Activated CD8-positive, alpha-beta T cell treated with anti-CD3 and anti-CD28 coated beads for 36 hours (primary cell): ENCODE measurements at regions not wholly inside any gene's neighbourhood (a gene's known extent, or its start where the extent isn't known, plus 50 kb on each side); places are given as distances from the start of the nearest gene placed in this dataset.

ENCODE experiments used
- ATAC-seq: fragments of 200-7000 bp; cut with Tn5 transposase; one replicate; pipeline ENCODE4 v1.10.0; 2021; ENCODE audit warnings: mild to moderate bottlenecking, moderate library complexity
- CTCF ChIA-PET: fragments of 350-600 bp; sonication (Branson Sonifier 250); formaldehyde crosslinking; loops from one replicate; lab custom pipeline; 2021; ENCODE audit warnings: antibody characterized with exemption; lab: Charles Lee
- POLR2A ChIA-PET: fragments of 350-600 bp; sonication (Branson Sonifier 250); formaldehyde crosslinking; loops from one replicate; lab custom pipeline; 2021; ENCODE audit warnings: antibody characterized with exemption; lab: Charles Lee
- DNase-seq: peaks from one replicate; pipeline ENCODE4 v3.0.0-alpha.2; 2020
- H3K27ac Mint-ChIP-seq: one replicate; pipeline ENCODE4 v1.8.0; 2021; ENCODE audit warnings: mild to moderate bottlenecking, mixed read lengths
- H3K27me3 Mint-ChIP-seq: one replicate; pipeline ENCODE4 v1.8.0; 2021; ENCODE audit warnings: mixed read lengths
- H3K36me3 Mint-ChIP-seq: one replicate; pipeline ENCODE4 v1.8.0; 2021; ENCODE audit warnings: low read depth, mixed read lengths
- H3K4me1 Mint-ChIP-seq: one replicate; pipeline ENCODE4 v1.8.0; 2021; ENCODE audit warnings: low read depth, mixed read lengths
- H3K4me3 Mint-ChIP-seq: one replicate; pipeline ENCODE4 v1.8.0; 2021; ENCODE audit warnings: mild to moderate bottlenecking, moderate library complexity, mixed read lengths
- H3K9me3 Mint-ChIP-seq: one replicate; pipeline ENCODE4 v1.8.0; 2021; ENCODE audit warnings: mixed read lengths
- CTCF ChIP-seq: fragments of 200-600 bp; IDR thresholded peaks from one replicate; pipeline ENCODE4 v1.8.0; 2022; ENCODE audit warnings: antibody characterized with exemption, mild to moderate bottlenecking
- intact Hi-C: fragments of 100-400 bp; cut with micrococcal nuclease; formaldehyde crosslinking; loops from one replicate; pipeline ENCODE4 v1.10.0; 2022

- no peaks in the 10 kb centered on the region for H3K4me1 Mint-ChIP-seq
- TF ChIP-seq CTCF: no peak
- H3K36me3 Mint-ChIP-seq: no peaks in the 10 kb centered on the region
- intact Hi-C loops: no loop called here
- H3K4me3 Mint-ChIP-seq: no peak overlapping the region
- POLR2A ChIA-PET: no interaction called here
- no peaks in the 10 kb centered on the region for H3K9me3 Mint-ChIP-seq
- no peak for ATAC-seq
- H3K27ac Mint-ChIP-seq: no peak overlapping the region
- CTCF ChIA-PET: no interaction called here
- no peak for DNase-seq
- peaks cover 2% of the 10 kb centered on the region for H3K27me3 Mint-ChIP-seq
Observed at GRCh38 chr6:105851606-105852005, 234.5 kb upstream of the PRDM1 start.

GRCh38 chr6:105851113-105851580 lies 235.0 kb upstream of the PRDM1 start:
- Mint-ChIP-seq H3K9me3 (no peaks in the 10 kb centered on the region), H3K27me3 (peaks cover 2% of the 10 kb centered on the region), H3K4me3 (no peak overlapping the region), H3K36me3 (no peaks in the 10 kb centered on the region), H3K4me1 (no peaks in the 10 kb centered on the region), H3K27ac (no peak overlapping the region)
- TF ChIP-seq CTCF: no peak
- DNase-seq: no peak
- no peak for ATAC-seq
- CTCF ChIA-PET: no interaction called here
- POLR2A ChIA-PET: no interaction called here
- intact Hi-C loops: no loop called here

- no peaks in the 10 kb centered on the region for H3K36me3 Mint-ChIP-seq
- ATAC-seq: no peak
- no peak overlapping the region for H3K27ac Mint-ChIP-seq
- no peak for DNase-seq
- H3K4me1 Mint-ChIP-seq: no peaks in the 10 kb centered on the region
- H3K27me3 Mint-ChIP-seq: peaks cover 2% of the 10 kb centered on the region
- POLR2A ChIA-PET: no interaction called here
- CTCF ChIA-PET: no interaction called here
- TF ChIP-seq CTCF: no peak
- H3K4me3 Mint-ChIP-seq: no peak overlapping the region
- no peaks in the 10 kb centered on the region for H3K9me3 Mint-ChIP-seq
- intact Hi-C loops: no loop called here
Observed at GRCh38 chr6:105850261-105851112, 235.6 kb upstream of the PRDM1 start.

- Mint-ChIP-seq H3K4me1 (no peaks in the 10 kb centered on the region), H3K9me3 (no peaks in the 10 kb centered on the region), H3K27ac (no peak overlapping the region), H3K36me3 (no peaks in the 10 kb centered on the region), H3K27me3 (peaks cover 2% of the 10 kb centered on the region), H3K4me3 (no peak overlapping the region)
- CTCF ChIA-PET: no interaction called here
- ATAC-seq: no peak
- no peak for DNase-seq
- POLR2A ChIA-PET: no interaction called here
- TF ChIP-seq CTCF: no peak
- intact Hi-C loops: no loop called here
Observed at GRCh38 chr6:105849746-105850145, 236.4 kb upstream of the PRDM1 start.

- ATAC-seq: no peak
- no peak for DNase-seq
- ChIA-PET CTCF (interaction anchor here (0.6 kb wide), 1 partner anchor 522 kb away, joined by 3 read pairs; no protein-coding TSS in a partner anchor), POLR2A (interaction anchor here (0.9 kb wide), 1 partner anchor 48 kb away, joined by 5 read pairs; no protein-coding TSS in a partner anchor)
- Mint-ChIP-seq H3K27ac (no peak overlapping the region), H3K9me3 (no peaks in the 10 kb centered on the region), H3K36me3 (no peaks in the 10 kb centered on the region), H3K27me3 (peaks cover 2% of the 10 kb centered on the region), H3K4me1 (no peaks in the 10 kb centered on the region), H3K4me3 (no peak overlapping the region)
- TF ChIP-seq CTCF: no peak
- intact Hi-C loops: no loop called here
Observed at GRCh38 chr6:105847433-105847832, 238.7 kb upstream of the PRDM1 start.
